GM13977 (cell line): ENCODE measurements at regions not wholly inside any gene's neighbourhood (a gene's known extent, or its start where the extent isn't known, plus 50 kb on each side); places are given as distances from the start of the nearest gene placed in this dataset.

Experiments
- DNase-seq: peaks from one replicate; pipeline ENCODE4 v3.0.0; 2012; ENCODE audit warnings: low spot score
- in situ Hi-C: fragments of 300-500 bp; cut with MboI; formaldehyde crosslinking; loops from one replicate; pipeline ENCODE4 v1.12.0; 2022; ENCODE audit warnings: low sequenced_read_pairs, low pct_unique_long_range_greater_than_20kb, mixed read lengths, inconsistent platforms; ENCODE audit not compliant: unreplicated experiment
- TF ChIP-seq, protein P1 (sequence below): IDR thresholded peaks from 2 replicates; pipeline ENCODE4 v1.5.1; 2012; ENCODE audit warnings: mild to moderate bottlenecking, control low read depth; ENCODE audit not compliant: insufficient read depth; ENCODE audit errors: extremely low read depth, missing control alignments

GRCh38 chr1:168421399-168422004 lies 122.3 kb downstream of the XCL2 start:
- TF ChIP-seq, protein P1, sequence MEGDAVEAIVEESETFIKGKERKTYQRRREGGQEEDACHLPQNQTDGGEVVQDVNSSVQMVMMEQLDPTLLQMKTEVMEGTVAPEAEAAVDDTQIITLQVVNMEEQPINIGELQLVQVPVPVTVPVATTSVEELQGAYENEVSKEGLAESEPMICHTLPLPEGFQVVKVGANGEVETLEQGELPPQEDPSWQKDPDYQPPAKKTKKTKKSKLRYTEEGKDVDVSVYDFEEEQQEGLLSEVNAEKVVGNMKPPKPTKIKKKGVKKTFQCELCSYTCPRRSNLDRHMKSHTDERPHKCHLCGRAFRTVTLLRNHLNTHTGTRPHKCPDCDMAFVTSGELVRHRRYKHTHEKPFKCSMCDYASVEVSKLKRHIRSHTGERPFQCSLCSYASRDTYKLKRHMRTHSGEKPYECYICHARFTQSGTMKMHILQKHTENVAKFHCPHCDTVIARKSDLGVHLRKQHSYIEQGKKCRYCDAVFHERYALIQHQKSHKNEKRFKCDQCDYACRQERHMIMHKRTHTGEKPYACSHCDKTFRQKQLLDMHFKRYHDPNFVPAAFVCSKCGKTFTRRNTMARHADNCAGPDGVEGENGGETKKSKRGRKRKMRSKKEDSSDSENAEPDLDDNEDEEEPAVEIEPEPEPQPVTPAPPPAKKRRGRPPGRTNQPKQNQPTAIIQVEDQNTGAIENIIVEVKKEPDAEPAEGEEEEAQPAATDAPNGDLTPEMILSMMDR: no peak
- in situ Hi-C loops: no loop called here
- no peak for DNase-seq

- no peak for DNase-seq
These were observed 123.6 kb downstream of the XCL2 start for GRCh38 chr1:168420177-168420576.

GRCh38 chr1:168419736-168420135 lies 124.1 kb downstream of the XCL2 start:
- TF ChIP-seq, protein P1: no peak
- in situ Hi-C loops: no loop called here
- no peak for DNase-seq

More at GRCh38 chr1:168420177-168420576, 123.6 kb downstream of the XCL2 start:
- in situ Hi-C loops: no loop called here
- TF ChIP-seq, protein P1: no peak

- TF ChIP-seq, protein P1: no peak
- in situ Hi-C loops: no loop called here
- DNase-seq: no peak
These were observed 127.6 kb downstream of the XCL2 start for GRCh38 chr1:168416220-168416619.

DNA sequence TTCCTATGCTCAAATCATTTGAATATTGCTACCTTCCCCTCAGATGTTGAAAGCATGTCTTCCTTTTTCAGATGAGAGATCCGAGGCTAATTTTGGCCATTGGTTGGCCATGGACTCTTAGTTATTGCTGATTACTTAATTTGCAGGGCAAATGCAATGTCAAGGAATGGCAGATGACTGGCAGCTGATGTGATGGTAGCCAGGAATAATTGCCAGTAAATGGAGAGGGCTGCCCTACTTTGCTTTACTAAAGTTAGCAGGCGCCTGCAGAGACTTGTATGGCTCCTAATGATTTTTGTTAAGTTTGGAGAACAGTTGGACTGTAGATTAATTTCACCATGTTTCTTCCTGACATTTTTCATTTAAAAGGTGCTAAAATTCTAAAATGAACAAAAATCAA lies 128.9 kb downstream of the XCL2 start:
- no peak for DNase-seq
- in situ Hi-C loops: no loop called here
- TF ChIP-seq, protein P1: no peak

- TF ChIP-seq, protein P1: no peak
- in situ Hi-C loops: no loop called here
- DNase-seq: no peak
These were observed 129.8 kb downstream of the TBX19 start for GRCh38 chr1:168410464-168410863.
